A673 (cell line): ENCODE measurements at regions not wholly inside any gene's neighbourhood (a gene's known extent, or its start where the extent isn't known, plus 50 kb on each side); places are given as distances from the start of the nearest gene placed in this dataset.

Experiments
- BruUV-seq: library from RNA; stranded (reverse); fragments of 400-500 nt; replicated peaks from 2 replicates; lab custom pipeline; 2021; lab: Mats Ljungman, UMichigan
- CTCF ChIA-PET: fragments of 300-600 bp; sonication (Branson Sonifier 250); formaldehyde crosslinking; loops from one replicate; lab custom pipeline; 2022; ENCODE audit warnings: antibody characterized with exemption; lab: Charles Lee
- POLR2A ChIA-PET: fragments of 300-600 bp; sonication (Branson Sonifier 250); formaldehyde crosslinking; loops from one replicate; lab custom pipeline; 2022; ENCODE audit warnings: antibody characterized with exemption; ENCODE audit not compliant: low non-redundant PET; lab: Charles Lee
- DNase-seq: peaks from one replicate; pipeline ENCODE4 v3.0.0-alpha.2; 2015; ENCODE audit warnings: low spot score
- H3K27ac ChIP-seq: fragments of 200-600 bp; sonication (generic); 2 replicates; pipeline ENCODE4 v1.5.1; 2016; ENCODE audit warnings: mixed run types, low read depth, mild to moderate bottlenecking, mixed read lengths, antibody characterized with exemption, low read length; ENCODE audit not compliant: poor library complexity, severe bottlenecking
- H3K27me3 ChIP-seq: fragments of 200-600 bp; sonication (generic); replicated peaks from 2 replicates; pipeline ENCODE4 v1.6.1; 2017; ENCODE audit warnings: mixed run types, low read depth, mild to moderate bottlenecking, mixed read lengths, antibody characterized with exemption, low read length; ENCODE audit not compliant: insufficient read depth, poor library complexity
- H3K36me3 ChIP-seq: fragments of 200-600 bp; sonication (generic); 2 replicates; pipeline ENCODE4 v1.6.1; 2016; ENCODE audit warnings: mixed run types, mild to moderate bottlenecking, mixed read lengths, antibody characterized with exemption, low read length; ENCODE audit not compliant: insufficient read depth, poor library complexity, severe bottlenecking
- H3K4me1 ChIP-seq: fragments of 200-600 bp; sonication (generic); 2 replicates; pipeline ENCODE4 v1.6.1; 2017; ENCODE audit warnings: mixed run types, mild to moderate bottlenecking, mixed read lengths, antibody characterized with exemption, low read length; ENCODE audit not compliant: insufficient read depth, poor library complexity, severe bottlenecking
- H3K4me3 ChIP-seq: fragments of 200-600 bp; sonication (generic); 2 replicates; pipeline ENCODE4 v1.5.1; 2016; ENCODE audit warnings: low read depth, mixed run types, mild to moderate bottlenecking, mixed read lengths, low read length; ENCODE audit not compliant: poor library complexity, severe bottlenecking
- H3K9me3 ChIP-seq: fragments of 200-600 bp; sonication (generic); 2 replicates; pipeline ENCODE4 v1.6.1; 2016; ENCODE audit warnings: mixed run types, low read depth, mild to moderate bottlenecking, mixed read lengths, antibody characterized with exemption, low read length; ENCODE audit not compliant: poor library complexity, severe bottlenecking
- CTCF ChIP-seq: fragments of 300-800, 200-600 bp; sonication (generic); conservative IDR thresholded peaks from 2 replicates; pipeline ENCODE4 v1.5.1; 2017; ENCODE audit warnings: low read depth, mild to moderate bottlenecking, antibody characterized with exemption, low read length, moderate library complexity, mixed read lengths
- EZH2 ChIP-seq: fragments of 200-600 bp; sonication (generic); IDR thresholded peaks from 2 replicates; pipeline ENCODE4 v1.6.1; 2017; ENCODE audit warnings: borderline replicate concordance, low read depth, mild to moderate bottlenecking, mixed read lengths, antibody characterized with exemption, low read length; ENCODE audit not compliant: poor library complexity, severe bottlenecking
- intact Hi-C: fragments of 100-400 bp; cut with micrococcal nuclease; formaldehyde crosslinking; loops from one replicate; pipeline ENCODE4 v1.10.0; 2022; ENCODE audit not compliant: unreplicated experiment

GRCh38 chr13:94824601-94825000 is 112.3 kb upstream of the SOX21 start:
- Histone ChIP-seq H3K27ac (no peak overlapping the region), H3K36me3 (no peaks in the 10 kb centered on the region), H3K9me3 (no peaks in the 10 kb centered on the region), H3K4me3 (no peak overlapping the region), H3K27me3 (no peaks in the 10 kb centered on the region), H3K4me1 (no peaks in the 10 kb centered on the region)
- no peak for TF ChIP-seq EZH2
- no peak for TF ChIP-seq CTCF
- POLR2A ChIA-PET, result no interaction called here
- no peak for DNase-seq
- intact Hi-C loops, result no loop called here
- no TSS peak for BruUV-seq
- CTCF ChIA-PET, result no interaction called here

- Histone ChIP-seq H3K27me3 (no peaks in the 10 kb centered on the region), H3K9me3 (no peaks in the 10 kb centered on the region), H3K4me3 (no peak overlapping the region), H3K36me3 (no peaks in the 10 kb centered on the region), H3K4me1 (no peaks in the 10 kb centered on the region), H3K27ac (no peak overlapping the region)
- no TSS peak for BruUV-seq
- POLR2A ChIA-PET, result no interaction called here
- CTCF ChIA-PET, result no interaction called here
- no peak for DNase-seq
- intact Hi-C loops, result no loop called here
- no peak for TF ChIP-seq CTCF
- no peak for TF ChIP-seq EZH2
Measured at GRCh38 chr13:94822356-94822755, 110.0 kb upstream of the SOX21 start.

- CTCF ChIA-PET, result no interaction called here
- no peaks in the 10 kb centered on the region for H3K27me3 ChIP-seq
- H3K27ac ChIP-seq, result no peak overlapping the region
- H3K4me1 ChIP-seq, result no peaks in the 10 kb centered on the region
- no peaks in the 10 kb centered on the region for H3K9me3 ChIP-seq
- TF ChIP-seq CTCF (no peak), EZH2 (no peak)
- POLR2A ChIA-PET, result no interaction called here
- no peak for DNase-seq
- intact Hi-C loops, result no loop called here
- no peaks in the 10 kb centered on the region for H3K36me3 ChIP-seq
- no TSS peak for BruUV-seq
- H3K4me3 ChIP-seq, result no peak overlapping the region
Measured at GRCh38 chr13:94816256-94816655, 103.9 kb upstream of the SOX21 start.
